HG03460 (cell line): ENCODE measurements at regions not wholly inside any gene's neighbourhood (a gene's known extent, or its start where the extent isn't known, plus 50 kb on each side); places are given as distances from the start of the nearest gene placed in this dataset.
A peak's percentile ranks its signal among the peaks of the same experiment; 100 is the strongest.
"Not testable (repeated sequence)": the region's sequence is repeated elsewhere in the genome, so short reads cannot be mapped to it uniquely, and the experiment has no call there.

Experiments used
- ATAC-seq: cut with Tn5 transposase; IDR thresholded peaks from one replicate; pipeline ENCODE4 v1.9.1; 2021; ENCODE audit not compliant: unreplicated experiment

GRCh38 chr7:65453341-65454030 is 79.8 kb downstream of the ZNF92 start:
- ATAC-seq, result no peak

- ATAC-seq, result no peak
Observed at GRCh38 chr7:65454469-65454868, 80.8 kb downstream of the ZNF92 start.

GRCh38 chr7:65455050-65455449 is 81.4 kb downstream of the ZNF92 start:
- not testable (repeated sequence) for ATAC-seq

- no peak for ATAC-seq
Observed at GRCh38 chr7:65457705-65458104, 84.0 kb downstream of the ZNF92 start.

GRCh38 chr7:65459438-65459837 is 85.8 kb downstream of the ZNF92 start:
- no peak for ATAC-seq

- no peak for ATAC-seq
Observed at GRCh38 chr7:65462148-65462716, 88.6 kb downstream of the ZNF92 start.

- no peak for ATAC-seq
Observed at GRCh38 chr7:65463184-65463583, 89.5 kb downstream of the ZNF92 start.

- ATAC-seq, result not testable (repeated sequence)
Observed at GRCh38 chr7:65469919-65470558, 96.4 kb downstream of the ZNF92 start.

GRCh38 chr7:65471587-65471986 is 97.9 kb downstream of the ZNF92 start:
- ATAC-seq, result no peak

- no peak for ATAC-seq
Observed at GRCh38 chr7:65475040-65475726, 101.5 kb downstream of the ZNF92 start.

- ATAC-seq, result peak; percentile 98
Observed at GRCh38 chr7:65475734-65476319, 102.2 kb downstream of the ZNF92 start.

- no peak for ATAC-seq
Observed at GRCh38 chr7:65477326-65477725, 103.7 kb downstream of the ZNF92 start.

- no peak for ATAC-seq
Observed at GRCh38 chr7:65489260-65489767, 115.7 kb downstream of the ZNF92 start.

- ATAC-seq, result not testable (repeated sequence)
Observed at GRCh38 chr7:65496697-65497096, 123.0 kb downstream of the ZNF92 start.

- ATAC-seq, result no peak
Observed at GRCh38 chr7:65503434-65504152, 129.9 kb downstream of the ZNF92 start.

- not testable (repeated sequence) for ATAC-seq
Observed at GRCh38 chr7:65504504-65505319, 131.1 kb downstream of the ZNF92 start.

GRCh38 chr7:65505320-65505633 is 131.6 kb downstream of the ZNF92 start:
- not testable (repeated sequence) for ATAC-seq

GRCh38 chr7:65508581-65509367 is 135.1 kb downstream of the ZNF92 start:
- not testable (repeated sequence) for ATAC-seq
